Panc1 (cell line): ENCODE measurements at regions not wholly inside any gene's neighbourhood (a gene's known extent, or its start where the extent isn't known, plus 50 kb on each side); places are given as distances from the start of the nearest gene placed in this dataset.

ENCODE experiments used
- ATAC-seq: fragments of 200-7000 bp; cut with Tn5 transposase; 2 replicates; pipeline ENCODE4 v1.9.1; 2020; ENCODE audit warnings: mild to moderate bottlenecking, moderate library complexity
- BruUV-seq: library from RNA; stranded (reverse); fragments of 400-500 nt; replicated peaks from 2 replicates; lab custom pipeline; 2021; lab: Mats Ljungman, UMichigan
- CTCF ChIA-PET: fragments of 300-600 bp; sonication (Branson Sonifier 250); formaldehyde crosslinking; loops from one replicate; lab custom pipeline; 2022; ENCODE audit warnings: antibody characterized with exemption; lab: Charles Lee
- POLR2A ChIA-PET: fragments of 300-600 bp; sonication (Branson Sonifier 250); formaldehyde crosslinking; loops from one replicate; lab custom pipeline; 2022; ENCODE audit warnings: antibody characterized with exemption; lab: Charles Lee
- DNase-seq: peaks from one replicate; pipeline ENCODE4 v3.0.0-alpha.2; 2010; ENCODE audit warnings: low read depth, low spot score
- H3K27ac ChIP-seq: 2 replicates; pipeline ENCODE4 v1.5.1; 2011; ENCODE audit warnings: mild to moderate bottlenecking, low read length, inconsistent platforms
- H3K27me3 ChIP-seq: fragments of 200-500 bp; sonication (Bioruptor generic); 2 replicates; pipeline ENCODE4 v1.6.0; 2014; ENCODE audit warnings: low read length, inconsistent platforms; ENCODE audit not compliant: control insufficient read depth, insufficient read depth
- H3K36me3 ChIP-seq: fragments of 200-500 bp; sonication (Bioruptor generic); 2 replicates; pipeline ENCODE4 v1.5.1; 2014; ENCODE audit warnings: inconsistent platforms, mild to moderate bottlenecking, low read length, moderate library complexity; ENCODE audit not compliant: control insufficient read depth, insufficient read depth
- H3K4me1 ChIP-seq: 2 replicates; pipeline ENCODE4 v1.5.1; 2011; ENCODE audit warnings: inconsistent platforms, mild to moderate bottlenecking, low read length, moderate library complexity; ENCODE audit not compliant: control insufficient read depth, insufficient read depth
- H3K4me3 ChIP-seq, 2 experiments: 2 replicates each; pipeline ENCODE4 v1.5.1; 2011 to 2012; ENCODE audit warnings: low read depth in 2 of 2, low read length in 2 of 2, mild to moderate bottlenecking in 2 of 2, inconsistent platforms in 1 of 2, moderate library complexity in 1 of 2
- H3K9me3 ChIP-seq: fragments of 200-500 bp; sonication (Bioruptor generic); 2 replicates; pipeline ENCODE4 v1.5.1; 2014; ENCODE audit warnings: low read depth, mild to moderate bottlenecking, inconsistent platforms, low read length, moderate library complexity; ENCODE audit not compliant: control insufficient read depth, insufficient read depth
- CTCF ChIP-seq: fragments of 450-650 bp; IDR thresholded peaks from 2 replicates; pipeline ENCODE4 v1.5.1; 2017; ENCODE audit warnings: mild to moderate bottlenecking
- POLR2AphosphoS5 ChIP-seq: IDR thresholded peaks from 2 replicates; pipeline ENCODE4 v1.6.1; 2012; ENCODE audit warnings: mild to moderate bottlenecking, low read depth, low read length, moderate library complexity
- REST ChIP-seq, 2 experiments: IDR thresholded peaks; 2 replicates each; pipeline ENCODE4 v1.6.1; 2011 to 2012; ENCODE audit warnings: low read depth in 2 of 2, control low read depth in 1 of 2, low read length in 1 of 2, mild to moderate bottlenecking in 1 of 2, moderate library complexity in 1 of 2; ENCODE audit not compliant: insufficient read depth in 1 of 2
- TCF7L2 ChIP-seq: IDR thresholded peaks from 2 replicates; pipeline ENCODE4 v1.6.1; 2011; ENCODE audit warnings: mild to moderate bottlenecking, low read depth, low read length, inconsistent platforms
- in situ Hi-C: cut with HindIII; loops from 2 replicates; pipeline ENCODE4 v1.10.0; 2016; ENCODE audit warnings: low sequenced_read_pairs, low pct_unique_long_range_greater_than_20kb
- intact Hi-C: fragments of 100-400 bp; cut with micrococcal nuclease; formaldehyde crosslinking; loops from one replicate; pipeline ENCODE4 v1.10.0; 2022; ENCODE audit not compliant: unreplicated experiment

- Histone ChIP-seq H3K4me3 (no peak overlapping the region), H3K27me3 (no peaks in the 10 kb centered on the region), H3K4me1 (no peaks in the 10 kb centered on the region), H3K27ac (no peak overlapping the region), H3K9me3 (no peaks in the 10 kb centered on the region), H3K36me3 (no peaks in the 10 kb centered on the region)
- intact Hi-C loops (no loop called here), in situ Hi-C loops (no loop called here)
- ATAC-seq (no peak), DNase-seq (no peak)
- CTCF ChIA-PET, result no interaction called here
- no peak for TF ChIP-seq POLR2AphosphoS5
- no peak for TF ChIP-seq CTCF
- no peak for TF ChIP-seq REST (IDR thresholded peaks at IDR 0.05; ENCODE audit: insufficient read depth in 1 of 2, low read depth in 2 of 2, low read length in 1 of 2)
- no peak for TF ChIP-seq TCF7L2
- POLR2A ChIA-PET, result no interaction called here
- no TSS peak for BruUV-seq
Observed at GRCh38 chr10:58991856-58992255, 184.6 kb upstream of the PHYHIPL start.

GRCh38 chr10:58992830-58993460 is 183.5 kb upstream of the PHYHIPL start:
- no peak overlapping the region for H3K27ac ChIP-seq
- no peak for TF ChIP-seq CTCF
- no peak for TF ChIP-seq REST (IDR thresholded peaks at IDR 0.05; ENCODE audit: insufficient read depth in 1 of 2, low read depth in 2 of 2, low read length in 1 of 2)
- H3K4me3 ChIP-seq, result no peak overlapping the region
- ChIA-PET CTCF (no interaction called here), POLR2A (no interaction called here)
- intact Hi-C loops (no loop called here), in situ Hi-C loops (no loop called here)
- H3K36me3 ChIP-seq, result no peaks in the 10 kb centered on the region
- BruUV-seq, result no TSS peak
- H3K4me1 ChIP-seq, result no peaks in the 10 kb centered on the region
- ATAC-seq (no peak), DNase-seq (no peak)
- H3K9me3 ChIP-seq, result no peaks in the 10 kb centered on the region
- no peaks in the 10 kb centered on the region for H3K27me3 ChIP-seq
